ENCODE measurements at regions not wholly inside any gene's neighbourhood (a gene's known extent, or its start where the extent isn't known, plus 50 kb on each side); places are given as distances from the start of the nearest gene placed in this dataset.
"Not testable (repeated sequence)": the region's sequence is repeated elsewhere in the genome, so short reads cannot be mapped to it uniquely, and the experiment has no call there.

GRCh38 chr13:18213511-18213910, 968.1 kb downstream of the TUBA3C start:
- not testable (repeated sequence) for TF ChIP-seq CTCF (IDR thresholded peaks at IDR 0.05; ENCODE audit: low read length); EZH2 (IDR thresholded peaks at IDR 0.05; ENCODE audit: borderline replicate concordance, low read length)

Measured in OCI-LY1 (cell line).